GM12878 (cell line): ENCODE measurements at regions not wholly inside any gene's neighbourhood (a gene's known extent, or its start where the extent isn't known, plus 50 kb on each side); places are given as distances from the start of the nearest gene placed in this dataset.

Experiments
- ATAC-seq: fragments of 200-7000 bp; cut with Tn5 transposase; 3 replicates; pipeline ENCODE4 v1.9.1; 2020; ENCODE audit warnings: mild to moderate bottlenecking, moderate library complexity
- BruUV-seq: library from RNA; stranded (reverse); fragments of 400-500 nt; replicated peaks from 2 replicates; lab custom pipeline; 2021; lab: Mats Ljungman, UMichigan
- CTCF ChIA-PET: fragments of 300-600 bp; sonication (Branson Sonifier 250); formaldehyde crosslinking; extraction: SDS; loops from one replicate; lab custom pipeline; 2021; ENCODE audit warnings: inconsistent platforms; lab: Yijun Ruan, JAX
- POLR2A ChIA-PET: fragments of 350-600 bp; formaldehyde crosslinking; extraction: SDS; loops from one replicate; lab custom pipeline; 2021; ENCODE audit warnings: inconsistent platforms; lab: Charles Lee
- RAD21 ChIA-PET: fragments of 300-600 bp; sonication (Branson Sonifier 250); formaldehyde crosslinking; loops from one replicate; lab custom pipeline; 2023; ENCODE audit warnings: antibody characterized with exemption; ENCODE audit not compliant: unreplicated experiment; lab: Charles Lee
- SMC1A ChIA-PET: fragments of 300-600 bp; sonication (Branson Sonifier 250); formaldehyde crosslinking; loops from one replicate; lab custom pipeline; 2023; ENCODE audit not compliant: unreplicated experiment, uncharacterized antibody; lab: Charles Lee
- DNase-seq: peaks from one replicate; pipeline ENCODE4 v3.0.0-alpha.2; 2011; ENCODE audit warnings: low read depth, low spot score
- FAIRE-seq: peaks from 3 replicates; lab custom pipeline; 2011; peaks lifted over from hg19 to GRCh38; lab: Jason Lieb, UNC
- H2AFZ ChIP-seq: 2 replicates; pipeline ENCODE4 v1.6.0; 2011; ENCODE audit warnings: low read depth, low read length, control low read depth; ENCODE audit not compliant: control insufficient read depth
- H3K27ac ChIP-seq: 2 replicates; pipeline ENCODE4 v1.5.1; 2011; ENCODE audit warnings: control low read depth; ENCODE audit not compliant: control insufficient read depth, insufficient read depth
- H3K27me3 ChIP-seq, 2 experiments: replicated peaks in 1 of 2; 2 replicates each; pipeline versions ENCODE4 v1.6.0 to v1.6.1; 2011; ENCODE audit warnings: low read length in 1 of 2; ENCODE audit not compliant: control insufficient read depth in 2 of 2, insufficient read depth in 2 of 2
- H3K36me3 ChIP-seq, 2 experiments: 2 replicates each; pipeline ENCODE4 v1.5.1; 2011; ENCODE audit warnings: low read length in 1 of 2; ENCODE audit not compliant: control insufficient read depth in 2 of 2, insufficient read depth in 2 of 2
- H3K4me1 ChIP-seq: 2 replicates; pipeline ENCODE4 v1.6.1; 2011; ENCODE audit warnings: mild to moderate bottlenecking, low read length, moderate library complexity, mixed read lengths; ENCODE audit not compliant: control insufficient read depth, insufficient read depth
- H3K4me2 ChIP-seq: 2 replicates; pipeline ENCODE4 v1.6.0; 2011; ENCODE audit warnings: control low read depth; ENCODE audit not compliant: control insufficient read depth, insufficient read depth
- H3K4me3 ChIP-seq: fragments of 200-600 bp; sonication (generic); 2 replicates; pipeline ENCODE4 v1.5.1; 2016
- H3K79me2 ChIP-seq: 2 replicates; pipeline ENCODE4 v1.6.0; 2011; ENCODE audit warnings: low read length; ENCODE audit not compliant: control insufficient read depth, insufficient read depth
- H3K9ac ChIP-seq: 2 replicates; pipeline ENCODE4 v1.8.0; 2011; ENCODE audit warnings: low read length, control low read depth, mixed read lengths; ENCODE audit not compliant: control insufficient read depth, insufficient read depth
- H3K9me3 ChIP-seq: replicated peaks from 3 replicates; pipeline ENCODE4 v1.5.1; 2011; ENCODE audit warnings: mild to moderate bottlenecking, low read length; ENCODE audit not compliant: control insufficient read depth, insufficient read depth
- H4K20me1 ChIP-seq: 2 replicates; pipeline ENCODE4 v1.6.0; 2011; ENCODE audit not compliant: control insufficient read depth, insufficient read depth
- BHLHE40 ChIP-seq, 2 experiments: fragments of 450-650 bp in 1 of 2; IDR thresholded peaks; 2 replicates each; pipeline ENCODE4 v1.6.1; 2011 to 2017; ENCODE audit warnings: low read depth in 2 of 2, borderline replicate concordance in 1 of 2, improper control_type of control experiment in 1 of 2, low read length in 1 of 2, mild to moderate bottlenecking in 1 of 2
- CTCF ChIP-seq, 3 experiments: IDR thresholded peaks in 2 of 3; conservative IDR thresholded peaks in 1 of 3; 2 replicates each; pipeline ENCODE4 v1.5.1; 2011; ENCODE audit warnings: low read depth in 3 of 3, low read length in 3 of 3, mild to moderate bottlenecking in 3 of 3, control low read depth in 2 of 3, moderate library complexity in 2 of 3, inconsistent platforms in 1 of 3, mixed read lengths in 1 of 3; ENCODE audit not compliant: control insufficient read depth in 2 of 3, insufficient read depth in 1 of 3; ENCODE audit errors: extremely low read depth in 1 of 3
- FOXM1 ChIP-seq: IDR thresholded peaks from 2 replicates; pipeline ENCODE4 v1.6.1; 2012; ENCODE audit warnings: low read depth, mild to moderate bottlenecking, inconsistent platforms, low read length, moderate library complexity
- GABPA ChIP-seq: IDR thresholded peaks from 2 replicates; pipeline ENCODE4 v1.6.1; 2014; ENCODE audit warnings: antibody characterized with exemption, low read depth, mild to moderate bottlenecking, inconsistent platforms
- HDAC2 ChIP-seq: fragments of 200-600 bp; sonication (generic); IDR thresholded peaks from 2 replicates; pipeline ENCODE4 v1.6.1; 2017
- IRF4 ChIP-seq: IDR thresholded peaks from 2 replicates; pipeline ENCODE4 v1.6.1; 2011; ENCODE audit warnings: low read depth, low read length
- IRF5 ChIP-seq: fragments of 450-650 bp; IDR thresholded peaks from 2 replicates; pipeline ENCODE4 v1.6.1; 2017; ENCODE audit warnings: borderline replicate concordance
- MTA3 ChIP-seq: IDR thresholded peaks from 2 replicates; pipeline ENCODE4 v1.6.1; 2012; ENCODE audit warnings: low read length, inconsistent platforms, borderline replicate concordance
- MXI1 ChIP-seq: fragments of 150-350 bp; IDR thresholded peaks from 2 replicates; pipeline ENCODE4 v1.6.1; 2011; ENCODE audit warnings: low read depth, mild to moderate bottlenecking, inconsistent platforms, low read length, improper control_type of control experiment
- POLR2AphosphoS2 ChIP-seq: IDR thresholded peaks from 2 replicates; pipeline ENCODE4 v1.6.1; 2011; ENCODE audit warnings: low read depth, mild to moderate bottlenecking, low read length, improper control_type of control experiment, moderate library complexity
- POLR2AphosphoS5 ChIP-seq: IDR thresholded peaks from 2 replicates; pipeline ENCODE4 v1.6.1; 2011; ENCODE audit warnings: mild to moderate bottlenecking, low read length, inconsistent platforms
- PRDM15 ChIP-seq: fragments of 450-650 bp; formaldehyde crosslinking; IDR thresholded peaks from 2 replicates; pipeline ENCODE4 v1.4.0; 2020; ENCODE audit warnings: mild to moderate bottlenecking, moderate library complexity
- RAD21 ChIP-seq: IDR thresholded peaks from 2 replicates; pipeline ENCODE4 v1.6.1; 2011; ENCODE audit warnings: mild to moderate bottlenecking, low read depth, low read length, moderate library complexity; ENCODE audit not compliant: insufficient read depth
- RAD51 ChIP-seq: fragments of 450-650 bp; IDR thresholded peaks from 2 replicates; pipeline ENCODE4 v1.6.1; 2016; ENCODE audit warnings: moderate library complexity, mild to moderate bottlenecking, inconsistent platforms
- SUZ12 ChIP-seq: fragments of 200-600 bp; sonication (generic); IDR thresholded peaks from one replicate; pipeline ENCODE4 v1.6.1; 2018; ENCODE audit warnings: antibody characterized with exemption, mild to moderate bottlenecking; ENCODE audit not compliant: unreplicated experiment
- TCF12 ChIP-seq: IDR thresholded peaks from 2 replicates; pipeline ENCODE4 v1.6.1; 2011; ENCODE audit warnings: low read depth, mild to moderate bottlenecking, low read length
- YBX1 ChIP-seq: fragments of 450-650 bp; IDR thresholded peaks from 2 replicates; pipeline ENCODE4 v1.6.1; 2016; ENCODE audit warnings: antibody characterized with exemption
- ZNF274 ChIP-seq: IDR thresholded peaks from one replicate; pipeline ENCODE4 v1.8.0; 2011; ENCODE audit not compliant: insufficient read length, insufficient read depth
- ZSCAN29 ChIP-seq: fragments of 450-650 bp; IDR thresholded peaks from 2 replicates; pipeline ENCODE4 v1.6.1; 2017; ENCODE audit warnings: mild to moderate bottlenecking, moderate library complexity
- WGBS: methylation state at CpG from one replicate; pipeline ENCODE4 v1.1.6; 2016; ENCODE audit warnings: low lambda C conversion rate; ENCODE audit not compliant: insufficient replicate concordance, insufficient coverage; ENCODE audit errors: missing lambda C conversion rate; 5-methylcytosine and 5-hydroxymethylcytosine counted together
- in situ Hi-C: fragments of 300-500 bp; cut with MboI; formaldehyde crosslinking; loops from 9 replicates; pipeline ENCODE4 v1.14.3; 2018; ENCODE audit warnings: mixed read lengths
- intact Hi-C: fragments of 100-400 bp; cut with micrococcal nuclease; formaldehyde crosslinking; loops from one replicate; pipeline ENCODE4 v1.14.2; 2022; ENCODE audit not compliant: unreplicated experiment

- TF ChIP-seq SUZ12 = no peak
- no peak for TF ChIP-seq ZSCAN29
- no peak for TF ChIP-seq MXI1
- TF ChIP-seq FOXM1 = no peak
- no peak for TF ChIP-seq TCF12
- TF ChIP-seq, all 136 proteins: peak for 0
These were observed 137.9 kb upstream of the ITGA4 start (continued) for GRCh38 chr2:181319286-181319685.

- no peak overlapping the region for H3K4me3 ChIP-seq
- in situ Hi-C loops (no loop called here), intact Hi-C loops (no loop called here)
- ChIA-PET POLR2A (no interaction called here), SMC1A (interaction anchor here (0.8 to 4.9 kb wide), 8 partner anchors 9 to 121 kb away, joined by 3 to 37 read pairs (median 11); no protein-coding TSS in a partner anchor), CTCF (no interaction called here), RAD21 (interaction anchor here (2.1 kb wide), 1 partner anchor 16 kb away, joined by 5 read pairs; no protein-coding TSS in a partner anchor)
- H3K27ac ChIP-seq = no peak overlapping the region
- BruUV-seq = no TSS peak
- FAIRE-seq (no peak), DNase-seq (no peak), ATAC-seq (no peak)
- H3K9me3 ChIP-seq = no peaks in the 10 kb centered on the region
- no peak overlapping the region for H3K4me2 ChIP-seq
- no peaks in the 10 kb centered on the region for H3K79me2 ChIP-seq
- H3K4me1 ChIP-seq = no peaks in the 10 kb centered on the region
- H4K20me1 ChIP-seq = no peaks in the 10 kb centered on the region
- WGBS = 100% methylated on average over 2 of the region's 2 CpGs
- H3K9ac ChIP-seq = no peak overlapping the region
- H3K36me3 ChIP-seq = no peaks in the 10 kb centered on the region
- no peak overlapping the region for H2AFZ ChIP-seq
- no peaks in the 10 kb centered on the region for H3K27me3 ChIP-seq
- TF ChIP-seq IRF4 (no peak), HDAC2 (no peak), POLR2AphosphoS5 (no peak), CTCF (IDR thresholded peaks at IDR 0.05 in 2 of 3, conservative IDR thresholded peaks at IDR 0.05 in 1 of 3; ENCODE audit: control insufficient read depth in 2 of 3, extremely low read depth in 1 of 3, insufficient read depth in 1 of 3, low read depth in 3 of 3, low read length in 3 of 3) (no peak), IRF5 (no peak), PRDM15 (no peak), BHLHE40 (IDR thresholded peaks at IDR 0.05; ENCODE audit: borderline replicate concordance in 1 of 2, low read depth in 2 of 2, low read length in 1 of 2) (no peak), RAD21 (no peak), YBX1 (no peak), RAD51 (no peak), MTA3 (no peak), POLR2AphosphoS2 (no peak), GABPA (no peak), ZNF274 (no peak)
These were observed 136.5 kb upstream of the ITGA4 start for GRCh38 chr2:181320638-181321037.
